ENCODE measurements at regions not wholly inside any gene's neighbourhood (a gene's known extent, or its start where the extent isn't known, plus 50 kb on each side); places are given as distances from the start of the nearest gene placed in this dataset.

DNA sequence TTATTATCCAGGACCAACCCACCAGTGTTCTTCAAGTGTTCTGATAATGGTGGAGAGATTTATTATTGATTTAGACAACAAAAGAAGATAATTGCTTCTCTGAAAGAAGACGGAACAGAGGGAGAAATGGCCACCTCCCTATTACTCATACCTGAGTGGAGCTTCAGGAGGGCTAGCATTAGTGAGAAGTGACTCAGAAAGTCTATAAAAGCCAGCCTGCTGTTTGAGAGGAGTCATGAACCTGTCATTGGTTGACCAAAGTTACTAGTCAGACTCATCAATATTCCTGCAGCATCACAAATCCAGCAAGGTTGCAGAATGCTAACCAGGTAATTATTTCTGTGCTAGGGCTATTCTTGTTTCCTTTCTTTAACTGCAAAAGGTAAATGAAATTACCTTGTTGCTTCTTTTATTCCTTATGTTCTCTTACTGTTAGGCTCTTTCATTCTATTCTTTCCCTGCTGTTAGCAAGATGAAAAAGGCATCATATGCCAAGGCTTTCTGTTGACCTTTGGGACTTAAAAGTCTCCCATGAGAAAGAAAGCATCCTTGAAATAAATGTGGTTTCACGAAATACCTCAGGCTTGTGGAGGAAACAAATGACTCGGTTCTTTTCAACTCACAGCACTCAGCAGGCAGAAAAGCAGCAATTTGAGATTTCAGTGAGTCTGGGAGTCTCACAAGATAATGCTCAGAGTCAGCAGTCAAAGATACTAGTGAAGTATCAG is 256.4 kb upstream of the PHYHIPL start:
- no peak overlapping the region for H2BK5ac ChIP-seq (ENCODE audit: low read length)
- no peak overlapping the region for H2AK5ac ChIP-seq (ENCODE audit: low read depth, low read length)
- peaks cover 0 to 3% of the 10 kb centered on the region in 2 donors for H3K4me1 ChIP-seq (ENCODE audit: control insufficient read depth in 2 of 2, insufficient read depth in 1 of 2, low read depth in 1 of 2, low read length in 2 of 2)
- H2BK120ac ChIP-seq (ENCODE audit: low read depth, low read length) = no peak overlapping the region
- H2BK12ac ChIP-seq (ENCODE audit: low read length) = no peak overlapping the region
- WGBS, 2 donors (ENCODE audit: extremely low coverage in 2 of 2, insufficient read length in 2 of 2, insufficient replicate concordance in 1 of 2) = no CpG with 5 or more reads among the region's 3 CpGs
- peak overlapping the region; percentile 37 for H3K27ac ChIP-seq (replicated peaks; ENCODE audit: low read length)
- H3K4me2 ChIP-seq (ENCODE audit: insufficient read depth, low read length, poor library complexity, severe bottlenecking) = no peak overlapping the region
- H2BK15ac ChIP-seq (ENCODE audit: low read length) = no peak overlapping the region
- no peak overlapping the region for H2AFZ ChIP-seq (ENCODE audit: low read length)
- H3K9ac ChIP-seq (ENCODE audit: low read depth, low read length, poor library complexity) = no peak overlapping the region
- H3K4ac ChIP-seq (ENCODE audit: low read length) = no peak overlapping the region
- H3K18ac ChIP-seq (ENCODE audit: low read length) = no peak overlapping the region
- H4K91ac ChIP-seq (ENCODE audit: low read depth, low read length, poor library complexity) = no peak overlapping the region
- no peak overlapping the region for H3K23ac ChIP-seq (ENCODE audit: low read depth, low read length, poor library complexity)
- H3K14ac ChIP-seq (ENCODE audit: low read length) = no peak overlapping the region
- DNase-seq (ENCODE audit: low spot score) = no peak
- H3K36me3 ChIP-seq (replicated peaks in 1 of 2; ENCODE audit: control insufficient read depth in 2 of 2, insufficient read depth in 2 of 2, low read length in 2 of 2) = no peaks in the 10 kb centered on the region
- no peak overlapping the region for H3K4me3 ChIP-seq (ENCODE audit: low read length in 2 of 2)
- H4K8ac ChIP-seq (ENCODE audit: low read depth, low read length) = no peak overlapping the region
- H3K27me3 ChIP-seq (ENCODE audit: control insufficient read depth in 3 of 3, insufficient read depth in 3 of 3, low read depth in 1 of 3, low read length in 3 of 3) = no peaks in the 10 kb centered on the region
- no peaks in the 10 kb centered on the region for H3K9me3 ChIP-seq (replicated peaks in 1 of 2; ENCODE audit: control insufficient read depth in 2 of 2, insufficient read depth in 1 of 2, low read depth in 1 of 2, low read length in 2 of 2)
- no peaks in the 10 kb centered on the region for H3K79me1 ChIP-seq (ENCODE audit: low read depth, low read length)

DNA sequence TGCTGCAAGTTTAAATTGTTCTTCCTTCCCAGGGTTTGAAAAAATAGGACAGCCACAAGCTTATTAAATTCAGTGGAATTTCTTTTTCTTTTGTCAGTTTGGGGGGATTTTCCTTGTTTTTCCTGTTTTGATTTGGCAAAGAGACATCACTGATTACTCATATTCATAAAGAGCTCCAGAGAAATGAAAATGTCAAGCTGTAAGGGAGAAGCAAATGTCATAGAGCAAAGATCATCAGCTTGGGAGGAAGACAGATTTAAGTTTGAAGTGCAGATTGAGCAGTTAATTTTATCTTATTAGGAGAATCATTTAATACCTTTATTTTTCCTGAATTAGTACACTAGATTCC is 255.8 kb upstream of the PHYHIPL start:
- Histone ChIP-seq H3K9me3 (replicated peaks in 1 of 2; ENCODE audit: control insufficient read depth in 2 of 2, insufficient read depth in 1 of 2, low read depth in 1 of 2, low read length in 2 of 2) (no peaks in the 10 kb centered on the region), H3K36me3 (replicated peaks in 1 of 2; ENCODE audit: control insufficient read depth in 2 of 2, insufficient read depth in 2 of 2, low read length in 2 of 2) (no peaks in the 10 kb centered on the region), H2BK5ac (ENCODE audit: low read length) (no peak overlapping the region), H3K4ac (ENCODE audit: low read length) (no peak overlapping the region), H2AFZ (ENCODE audit: low read length) (no peak overlapping the region), H3K18ac (ENCODE audit: low read length) (no peak overlapping the region), H2BK120ac (ENCODE audit: low read depth, low read length) (no peak overlapping the region), H3K27ac (replicated peaks; ENCODE audit: low read length) (no peak overlapping the region), H3K27me3 (ENCODE audit: control insufficient read depth in 3 of 3, insufficient read depth in 3 of 3, low read depth in 1 of 3, low read length in 3 of 3) (no peaks in the 10 kb centered on the region), H3K4me1 (ENCODE audit: control insufficient read depth in 2 of 2, insufficient read depth in 1 of 2, low read depth in 1 of 2, low read length in 2 of 2) (peaks cover 0 to 3% of the 10 kb centered on the region in 2 donors), H3K4me2 (ENCODE audit: insufficient read depth, low read length, poor library complexity, severe bottlenecking) (no peak overlapping the region), H2BK15ac (ENCODE audit: low read length) (no peak overlapping the region), H4K91ac (ENCODE audit: low read depth, low read length, poor library complexity) (no peak overlapping the region), H3K14ac (ENCODE audit: low read length) (no peak overlapping the region), H3K4me3 (ENCODE audit: low read length in 2 of 2) (no peak overlapping the region), H3K79me1 (ENCODE audit: low read depth, low read length) (no peaks in the 10 kb centered on the region), H2AK5ac (ENCODE audit: low read depth, low read length) (no peak overlapping the region), H3K9ac (ENCODE audit: low read depth, low read length, poor library complexity) (no peak overlapping the region), H4K8ac (ENCODE audit: low read depth, low read length) (no peak overlapping the region), H2BK12ac (ENCODE audit: low read length) (no peak overlapping the region), H3K23ac (ENCODE audit: low read depth, low read length, poor library complexity) (no peak overlapping the region)
- no peak for DNase-seq (ENCODE audit: low spot score)

DNA sequence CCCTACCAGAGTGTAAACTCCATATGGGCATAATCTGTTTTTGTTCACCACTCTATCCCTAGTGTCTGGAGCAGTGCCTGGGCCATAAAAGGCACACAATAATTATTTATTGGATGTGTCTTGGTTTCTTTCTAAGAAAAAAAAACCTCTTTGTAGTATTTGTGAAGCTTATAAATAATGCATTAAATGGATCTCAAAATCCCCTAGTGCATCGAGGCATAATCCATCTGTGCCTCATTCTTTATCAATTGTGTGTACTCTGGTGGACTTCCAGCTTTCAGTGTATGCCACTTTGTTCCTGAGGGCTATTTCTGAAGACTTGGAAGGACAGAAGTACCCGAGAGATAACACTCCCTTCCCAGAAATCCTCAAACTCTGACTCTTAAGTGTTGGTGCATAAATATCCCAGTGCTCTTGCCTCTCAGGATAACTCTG is 255.0 kb upstream of the PHYHIPL start:
- no peak overlapping the region for H3K18ac ChIP-seq (ENCODE audit: low read length)

DNA sequence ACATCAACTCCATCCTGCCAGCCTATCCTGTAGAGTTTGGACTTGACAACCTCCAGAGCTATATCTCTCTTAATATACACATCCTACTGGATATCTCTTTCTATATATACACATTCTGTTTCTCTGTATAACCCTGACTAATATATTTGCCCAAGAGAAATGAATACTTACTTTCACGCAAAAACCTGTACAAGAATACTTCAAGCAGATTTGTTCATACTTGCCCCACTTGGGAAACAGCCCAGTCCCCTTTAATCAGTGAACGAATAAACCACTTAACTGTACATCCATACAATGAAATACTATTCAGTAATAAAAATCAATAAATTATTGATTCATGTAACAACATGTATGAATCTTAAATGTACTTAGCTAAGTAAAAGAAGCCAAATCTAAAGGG is 251.1 kb upstream of the PHYHIPL start:
- no peak overlapping the region for H3K4me3 ChIP-seq (ENCODE audit: low read length in 2 of 2)
- H3K79me1 ChIP-seq (ENCODE audit: low read depth, low read length) = no peaks in the 10 kb centered on the region
- H3K4me1 ChIP-seq (ENCODE audit: control insufficient read depth in 2 of 2, insufficient read depth in 1 of 2, low read depth in 1 of 2, low read length in 2 of 2) = no peaks in the 10 kb centered on the region
- no peak overlapping the region for H3K4ac ChIP-seq (ENCODE audit: low read length)
- H3K4me2 ChIP-seq (ENCODE audit: insufficient read depth, low read length, poor library complexity, severe bottlenecking) = no peak overlapping the region
- H2AFZ ChIP-seq (ENCODE audit: low read length) = no peak overlapping the region
- H3K36me3 ChIP-seq (replicated peaks in 1 of 2; ENCODE audit: control insufficient read depth in 2 of 2, insufficient read depth in 2 of 2, low read length in 2 of 2) = no peaks in the 10 kb centered on the region
- no CpG with 5 or more reads among the region's 2 CpGs for WGBS, 2 donors (ENCODE audit: extremely low coverage in 2 of 2, insufficient read length in 2 of 2, insufficient replicate concordance in 1 of 2)
- no peak overlapping the region for H3K18ac ChIP-seq (ENCODE audit: low read length)
- H2AK5ac ChIP-seq (ENCODE audit: low read depth, low read length) = no peak overlapping the region
- H2BK120ac ChIP-seq (ENCODE audit: low read depth, low read length) = no peak overlapping the region
- H3K27me3 ChIP-seq (ENCODE audit: control insufficient read depth in 3 of 3, insufficient read depth in 3 of 3, low read depth in 1 of 3, low read length in 3 of 3) = no peaks in the 10 kb centered on the region
- no peak overlapping the region for H3K14ac ChIP-seq (ENCODE audit: low read length)
- no peak overlapping the region for H3K9ac ChIP-seq (ENCODE audit: low read depth, low read length, poor library complexity)
- no peak overlapping the region for H3K23ac ChIP-seq (ENCODE audit: low read depth, low read length, poor library complexity)
- H2BK15ac ChIP-seq (ENCODE audit: low read length) = no peak overlapping the region
- no peak overlapping the region for H3K27ac ChIP-seq (replicated peaks; ENCODE audit: low read length)
- no peak overlapping the region for H4K8ac ChIP-seq (ENCODE audit: low read depth, low read length)
- H3K9me3 ChIP-seq (replicated peaks in 1 of 2; ENCODE audit: control insufficient read depth in 2 of 2, insufficient read depth in 1 of 2, low read depth in 1 of 2, low read length in 2 of 2) = no peaks in the 10 kb centered on the region
- H4K91ac ChIP-seq (ENCODE audit: low read depth, low read length, poor library complexity) = no peak overlapping the region
- H2BK12ac ChIP-seq (ENCODE audit: low read length) = no peak overlapping the region
- no peak for DNase-seq (ENCODE audit: low spot score)
- no peak overlapping the region for H2BK5ac ChIP-seq (ENCODE audit: low read length)

More for the DNA sequence above, 255.0 kb upstream of the PHYHIPL start:
- Histone ChIP-seq H3K27me3 (ENCODE audit: control insufficient read depth in 3 of 3, insufficient read depth in 3 of 3, low read depth in 1 of 3, low read length in 3 of 3) (no peaks in the 10 kb centered on the region), H3K4me3 (ENCODE audit: low read length in 2 of 2) (no peak overlapping the region), H3K27ac (replicated peaks; ENCODE audit: low read length) (no peak overlapping the region), H3K36me3 (replicated peaks in 1 of 2; ENCODE audit: control insufficient read depth in 2 of 2, insufficient read depth in 2 of 2, low read length in 2 of 2) (no peaks in the 10 kb centered on the region), H2AK5ac (ENCODE audit: low read depth, low read length) (no peak overlapping the region), H2BK12ac (ENCODE audit: low read length) (no peak overlapping the region), H2BK15ac (ENCODE audit: low read length) (no peak overlapping the region), H3K4me1 (ENCODE audit: control insufficient read depth in 2 of 2, insufficient read depth in 1 of 2, low read depth in 1 of 2, low read length in 2 of 2) (peaks cover 0 to 3% of the 10 kb centered on the region in 2 donors), H3K9me3 (replicated peaks in 1 of 2; ENCODE audit: control insufficient read depth in 2 of 2, insufficient read depth in 1 of 2, low read depth in 1 of 2, low read length in 2 of 2) (no peaks in the 10 kb centered on the region), H3K9ac (ENCODE audit: low read depth, low read length, poor library complexity) (no peak overlapping the region), H2BK5ac (ENCODE audit: low read length) (no peak overlapping the region), H3K4ac (ENCODE audit: low read length) (no peak overlapping the region), H3K4me2 (ENCODE audit: insufficient read depth, low read length, poor library complexity, severe bottlenecking) (no peak overlapping the region), H2BK120ac (ENCODE audit: low read depth, low read length) (no peak overlapping the region), H2AFZ (ENCODE audit: low read length) (no peak overlapping the region), H3K79me1 (ENCODE audit: low read depth, low read length) (no peaks in the 10 kb centered on the region), H4K91ac (ENCODE audit: low read depth, low read length, poor library complexity) (no peak overlapping the region), H3K14ac (ENCODE audit: low read length) (no peak overlapping the region), H4K8ac (ENCODE audit: low read depth, low read length) (no peak overlapping the region), H3K23ac (ENCODE audit: low read depth, low read length, poor library complexity) (no peak overlapping the region)
- no CpG with 5 or more reads among the region's 2 CpGs for WGBS, 2 donors (ENCODE audit: extremely low coverage in 2 of 2, insufficient read length in 2 of 2, insufficient replicate concordance in 1 of 2)
- DNase-seq (ENCODE audit: low spot score) = no peak
